ENCODE measurements at regions not wholly inside any gene's neighbourhood (a gene's known extent, or its start where the extent isn't known, plus 50 kb on each side); places are given as distances from the start of the nearest gene placed in this dataset.

DNA sequence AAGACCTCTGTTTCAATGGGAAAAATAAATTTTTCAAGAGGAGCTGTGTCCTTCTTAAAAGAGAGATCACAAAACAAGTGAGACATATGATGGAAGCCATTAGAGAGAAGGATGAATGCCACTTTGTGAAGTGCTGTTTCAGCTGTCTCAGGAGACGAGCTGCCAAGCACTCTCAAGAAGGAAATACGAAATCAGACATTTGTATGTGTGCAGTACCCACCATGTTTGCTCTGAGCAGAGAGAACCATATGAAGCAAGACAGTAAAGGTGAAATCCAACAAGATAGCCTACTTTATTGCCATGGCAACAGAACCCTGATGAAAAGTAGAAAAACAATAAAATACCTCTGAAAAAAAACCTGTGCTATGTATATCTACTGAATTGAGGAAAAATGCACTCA is 168.1 kb downstream of the AMY1C start:
- DNase-seq (ENCODE audit: extremely low read depth, low read depth) = no peak
- TF ChIP-seq, protein P1, sequence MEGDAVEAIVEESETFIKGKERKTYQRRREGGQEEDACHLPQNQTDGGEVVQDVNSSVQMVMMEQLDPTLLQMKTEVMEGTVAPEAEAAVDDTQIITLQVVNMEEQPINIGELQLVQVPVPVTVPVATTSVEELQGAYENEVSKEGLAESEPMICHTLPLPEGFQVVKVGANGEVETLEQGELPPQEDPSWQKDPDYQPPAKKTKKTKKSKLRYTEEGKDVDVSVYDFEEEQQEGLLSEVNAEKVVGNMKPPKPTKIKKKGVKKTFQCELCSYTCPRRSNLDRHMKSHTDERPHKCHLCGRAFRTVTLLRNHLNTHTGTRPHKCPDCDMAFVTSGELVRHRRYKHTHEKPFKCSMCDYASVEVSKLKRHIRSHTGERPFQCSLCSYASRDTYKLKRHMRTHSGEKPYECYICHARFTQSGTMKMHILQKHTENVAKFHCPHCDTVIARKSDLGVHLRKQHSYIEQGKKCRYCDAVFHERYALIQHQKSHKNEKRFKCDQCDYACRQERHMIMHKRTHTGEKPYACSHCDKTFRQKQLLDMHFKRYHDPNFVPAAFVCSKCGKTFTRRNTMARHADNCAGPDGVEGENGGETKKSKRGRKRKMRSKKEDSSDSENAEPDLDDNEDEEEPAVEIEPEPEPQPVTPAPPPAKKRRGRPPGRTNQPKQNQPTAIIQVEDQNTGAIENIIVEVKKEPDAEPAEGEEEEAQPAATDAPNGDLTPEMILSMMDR (IDR thresholded peaks at IDR 0.05; ENCODE audit: low read depth, low read length) = no peak

DNA sequence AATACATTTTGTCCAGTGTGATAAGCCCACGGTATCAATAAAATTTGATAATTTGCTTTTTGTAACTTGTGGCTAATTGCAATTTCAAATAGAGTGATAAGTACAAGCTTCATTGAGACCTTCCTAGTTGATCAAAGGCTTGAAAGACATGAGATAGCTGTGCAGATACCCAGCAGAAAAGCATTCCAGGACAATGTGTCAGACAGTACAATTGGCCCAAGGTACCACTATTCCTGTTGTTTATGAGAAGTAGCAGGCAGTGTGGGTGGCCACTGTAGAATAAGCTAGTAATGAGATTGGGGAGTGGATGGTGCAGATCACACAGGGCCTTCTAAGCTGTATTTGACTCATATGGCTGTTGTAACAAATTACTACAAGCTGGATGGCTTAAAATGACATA is 182.2 kb downstream of the AMY1C start:
- no peak for DNase-seq (ENCODE audit: extremely low read depth, low read depth)
- TF ChIP-seq, protein P1 (IDR thresholded peaks at IDR 0.05; ENCODE audit: low read depth, low read length) = no peak

DNA sequence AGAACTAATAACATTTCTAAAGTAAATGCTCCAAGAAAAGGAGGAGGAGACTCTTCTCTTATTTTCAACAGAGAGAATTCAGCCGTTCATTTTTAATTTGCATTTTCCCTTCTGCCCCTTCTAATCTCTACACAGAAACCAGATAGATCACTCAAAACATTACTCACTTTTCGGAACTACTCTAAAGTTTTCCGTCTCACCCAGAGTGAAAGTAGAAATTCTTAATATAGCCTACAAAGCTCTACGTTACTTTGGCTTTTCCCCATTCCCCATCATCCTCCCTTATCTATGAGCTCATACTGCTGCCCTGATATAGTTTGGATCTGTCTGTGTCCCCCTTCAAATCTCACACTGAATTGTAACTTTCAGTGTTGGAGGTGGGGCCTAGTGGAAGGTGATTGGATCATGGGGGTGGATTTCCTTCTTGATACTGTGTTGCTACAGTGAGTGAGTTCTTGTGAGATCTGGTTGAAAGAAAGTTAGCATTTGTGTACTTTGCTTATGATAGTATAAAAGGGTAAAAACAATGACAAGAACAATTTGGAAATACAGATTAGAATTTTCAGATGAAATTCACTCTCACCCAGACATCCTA is 188.2 kb downstream of the AMY1C start:
- TF ChIP-seq, protein P1 (IDR thresholded peaks at IDR 0.05; ENCODE audit: low read depth, low read length) = no peak
- no peak for DNase-seq (ENCODE audit: extremely low read depth, low read depth)

DNA sequence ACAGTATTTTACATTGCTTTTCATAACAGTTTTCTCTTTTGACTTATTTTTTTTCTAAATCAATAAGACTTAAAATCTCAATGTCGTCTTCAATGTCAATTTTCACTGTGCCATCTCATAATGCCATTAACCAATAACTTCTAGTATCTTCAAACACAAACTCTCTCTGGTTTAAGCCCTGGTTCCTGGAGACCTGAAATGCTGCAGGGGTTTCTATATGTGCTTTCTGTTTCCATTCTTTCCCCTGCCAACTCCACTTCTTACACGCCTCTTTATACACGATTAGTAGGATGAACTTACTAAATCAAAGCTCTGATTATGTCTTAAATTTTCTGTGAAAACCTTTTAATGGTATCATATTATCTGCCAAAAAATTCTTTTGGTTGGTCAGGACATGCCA is 191.4 kb downstream of the AMY1C start:
- TF ChIP-seq, protein P1 (IDR thresholded peaks at IDR 0.05; ENCODE audit: low read depth, low read length) = no peak

DNA sequence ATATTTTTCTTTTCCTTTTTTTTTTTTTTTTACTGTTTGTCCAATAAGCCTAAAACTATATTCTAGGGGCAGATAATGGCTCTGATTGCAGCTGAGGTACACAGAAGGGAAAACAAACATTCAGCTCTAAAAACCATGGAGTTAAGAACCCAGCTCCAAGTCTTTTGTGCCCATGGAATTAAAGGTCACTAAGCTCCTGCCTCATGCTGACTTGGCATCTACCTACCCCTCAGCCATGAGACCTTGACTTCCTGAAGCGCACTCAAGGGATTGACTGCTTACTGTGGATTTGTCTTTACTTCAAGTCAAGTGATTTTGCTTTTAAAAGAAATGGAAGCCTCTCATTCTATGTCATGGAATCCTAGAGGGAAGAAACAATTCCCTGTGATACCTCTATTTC is 192.3 kb downstream of the AMY1C start:
- TF ChIP-seq, protein P1 (IDR thresholded peaks at IDR 0.05; ENCODE audit: low read depth, low read length) = no peak
- no peak for DNase-seq (ENCODE audit: extremely low read depth, low read depth)

More for the DNA sequence above, 191.4 kb downstream of the AMY1C start:
- DNase-seq (ENCODE audit: extremely low read depth, low read depth) = no peak

DNA sequence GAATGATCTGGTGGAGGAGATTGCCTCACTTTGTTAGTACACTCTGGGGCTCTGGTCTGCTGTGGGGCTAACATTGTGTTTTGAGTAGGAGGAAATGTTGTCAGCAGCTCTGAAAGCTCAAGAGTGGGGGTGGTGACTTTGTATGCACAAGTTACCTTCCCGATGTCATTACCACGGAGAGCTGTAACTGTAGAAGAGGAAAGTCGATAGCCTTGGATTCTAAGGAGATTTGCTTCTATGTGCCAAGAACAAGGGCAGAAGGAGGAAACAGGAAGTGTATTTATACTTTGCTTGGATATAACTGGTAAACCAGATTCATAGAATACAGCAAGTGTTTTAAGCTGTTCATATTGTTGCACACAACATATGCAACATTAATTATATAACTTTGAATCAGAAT is 196.1 kb downstream of the AMY1C start:
- TF ChIP-seq, protein P1 (IDR thresholded peaks at IDR 0.05; ENCODE audit: low read depth, low read length) = no peak
- DNase-seq (ENCODE audit: extremely low read depth, low read depth) = no peak

DNA sequence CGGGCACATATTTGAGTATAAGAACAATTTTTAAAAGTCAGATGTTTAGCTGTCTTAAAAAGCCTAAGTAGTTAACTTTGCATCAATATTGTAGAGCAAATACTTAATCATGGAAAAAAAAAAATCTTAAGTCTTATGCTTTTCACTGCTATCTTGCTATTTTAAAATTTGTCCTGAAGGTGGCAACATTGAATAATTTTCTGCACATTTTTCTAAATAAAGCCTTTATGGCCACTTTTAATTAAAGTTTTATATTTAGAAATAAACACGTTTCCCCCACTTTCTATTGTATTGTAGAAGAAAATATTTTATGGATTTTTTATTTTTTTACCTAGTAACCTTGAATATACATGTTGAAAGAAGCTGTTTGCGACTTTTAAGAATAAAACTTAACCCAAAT is 198.8 kb downstream of the AMY1C start:
- no peak for DNase-seq (ENCODE audit: extremely low read depth, low read depth)
- TF ChIP-seq, protein P1 (IDR thresholded peaks at IDR 0.05; ENCODE audit: low read depth, low read length) = no peak
